HG03571 (cell line): ENCODE measurements at regions not wholly inside any gene's neighbourhood (a gene's known extent, or its start where the extent isn't known, plus 50 kb on each side); places are given as distances from the start of the nearest gene placed in this dataset.

Experiments
- ATAC-seq: cut with Tn5 transposase; IDR thresholded peaks from one replicate; pipeline ENCODE4 v1.9.1; 2021; ENCODE audit not compliant: unreplicated experiment

DNA sequence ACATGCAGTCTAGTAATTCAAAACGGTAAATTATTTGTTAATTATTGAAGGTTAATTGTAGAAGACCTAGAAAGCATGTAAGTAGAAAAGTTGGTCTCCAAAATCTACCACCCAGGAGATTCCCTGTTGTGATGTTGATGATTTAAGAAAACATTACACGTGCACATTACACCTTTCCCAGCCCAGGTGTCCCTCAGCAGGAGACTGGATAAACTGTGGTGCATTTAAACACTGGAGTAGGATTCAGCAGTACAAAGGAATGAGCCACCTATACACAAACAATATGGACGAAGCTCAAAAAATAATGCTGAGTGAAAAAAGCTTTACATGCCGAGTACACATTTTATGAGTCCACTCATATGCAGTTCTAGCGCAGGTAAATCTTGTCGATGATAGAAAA is 109.0 kb upstream of the STARD3NL start:
- no peak for ATAC-seq

DNA sequence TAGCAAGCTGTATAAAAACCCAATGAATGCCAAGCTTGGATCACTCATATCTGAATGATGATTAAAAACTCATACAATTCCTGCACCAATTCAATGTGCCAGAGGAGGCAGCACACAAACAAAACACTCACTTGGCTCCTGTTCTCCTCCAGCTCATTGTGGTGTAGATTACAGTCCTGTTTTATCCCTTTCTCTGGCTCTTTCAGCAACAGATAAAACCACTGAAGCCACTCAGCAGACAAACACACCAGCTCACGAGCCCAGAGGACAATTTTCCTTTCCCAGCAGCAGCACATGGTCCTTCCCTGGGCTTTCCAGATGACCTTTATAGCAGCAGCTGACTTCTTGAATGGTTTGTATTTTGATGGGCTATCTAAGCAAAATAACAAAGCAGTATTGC is 107.3 kb upstream of the STARD3NL start:
- no peak for ATAC-seq

DNA sequence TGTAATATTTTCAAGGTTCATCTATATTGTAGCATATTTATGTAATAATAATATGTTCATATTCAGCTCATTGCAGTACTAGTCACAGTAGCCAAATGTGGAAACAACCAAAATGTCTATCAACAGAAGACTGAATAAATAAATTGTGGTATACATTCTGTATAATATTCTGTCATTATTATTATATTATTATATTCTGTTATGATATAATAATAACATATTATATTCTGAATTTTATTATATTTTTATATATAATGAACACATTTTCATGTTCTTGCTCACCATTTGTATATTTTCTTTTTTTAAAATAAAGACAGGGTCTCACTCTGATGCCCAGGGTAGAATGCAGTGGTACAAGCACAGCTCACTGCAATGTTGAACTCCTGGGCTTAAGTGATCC is 91.2 kb upstream of the STARD3NL start:
- no peak for ATAC-seq

DNA sequence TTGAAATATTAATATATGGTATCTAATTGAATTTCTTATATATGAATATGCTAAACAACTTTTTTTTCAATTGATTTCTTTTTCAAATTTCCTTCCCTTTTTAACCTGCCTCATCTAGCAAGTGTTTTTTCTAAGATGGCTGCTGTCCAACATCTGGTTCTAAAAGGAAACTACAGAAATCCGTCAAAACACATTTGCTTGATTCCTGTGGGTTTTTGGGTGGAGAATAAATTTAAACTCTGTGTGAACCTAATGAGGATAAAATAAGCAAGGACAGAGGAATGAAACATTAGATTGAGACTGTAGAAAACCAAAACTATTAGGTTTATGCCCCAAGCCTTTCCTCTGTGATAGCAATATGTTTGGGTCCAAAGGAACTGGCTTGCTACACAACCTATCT is 75.5 kb upstream of the STARD3NL start:
- ATAC-seq = no peak

DNA sequence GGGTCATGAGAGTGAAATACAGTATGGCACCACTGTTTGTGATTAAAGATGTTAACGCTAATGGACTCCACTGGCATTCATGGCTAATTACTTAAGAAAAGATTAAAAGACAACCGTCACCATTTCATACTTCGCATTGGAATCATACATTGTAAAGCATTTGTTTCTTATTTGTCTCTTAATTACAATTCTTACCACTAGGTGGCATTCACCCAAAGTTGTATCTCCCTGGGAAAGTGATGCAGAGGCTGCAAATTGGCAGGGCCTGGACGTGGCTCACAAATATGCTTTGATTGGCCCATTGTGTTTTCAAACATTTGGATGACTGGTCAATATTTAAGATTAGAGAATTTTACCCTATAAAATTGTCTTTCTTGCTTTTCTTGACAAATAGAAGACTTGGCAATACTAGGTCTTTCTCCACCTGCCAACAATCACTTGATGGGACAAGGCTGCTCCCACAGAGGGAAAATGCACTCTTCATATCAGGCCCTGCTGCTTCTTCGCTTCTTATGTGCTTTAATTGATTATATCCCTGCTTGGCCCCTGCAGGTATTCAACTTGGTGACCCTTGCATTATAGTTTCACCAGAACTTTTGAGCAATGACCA is 72.1 kb upstream of the STARD3NL start:
- no peak for ATAC-seq

DNA sequence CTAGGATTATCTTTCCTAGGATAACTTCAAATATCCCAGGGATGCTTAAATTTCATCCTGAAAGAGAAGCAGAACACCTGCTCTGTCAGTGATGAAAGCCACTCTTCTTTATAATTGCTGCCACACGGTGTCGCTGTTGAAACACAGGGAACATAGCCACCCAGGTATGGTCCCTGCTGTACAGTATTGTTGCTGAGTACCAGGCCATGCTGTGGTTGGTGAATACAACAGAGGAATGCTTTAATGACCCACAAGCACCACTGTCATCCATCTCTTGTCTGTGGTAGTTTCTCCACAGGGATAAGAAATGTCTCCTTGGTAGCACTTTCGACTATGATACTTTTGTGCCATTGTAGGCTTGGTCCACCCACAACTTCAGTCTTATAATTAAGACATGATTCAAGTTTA is 70.6 kb upstream of the STARD3NL start:
- peak; percentile 72 for ATAC-seq

DNA sequence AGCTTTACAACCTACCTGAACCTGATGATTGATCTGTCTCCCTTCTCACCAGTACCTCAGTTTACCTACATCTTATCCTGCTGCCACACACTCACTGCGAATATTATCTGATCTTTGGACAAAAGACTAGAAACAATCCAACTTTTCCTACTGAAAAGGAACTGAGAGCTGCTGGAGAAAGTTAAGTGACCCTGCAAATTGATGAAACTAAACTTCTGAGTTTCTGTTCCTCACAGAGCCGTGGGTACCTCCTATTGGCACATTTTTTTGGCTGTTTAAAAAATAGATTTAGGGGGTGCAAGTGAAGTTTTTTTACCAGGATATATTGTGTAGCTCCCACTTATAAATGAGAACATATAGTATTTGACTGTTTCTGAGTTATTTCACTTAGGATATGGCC is 66.0 kb upstream of the STARD3NL start:
- ATAC-seq = no peak

DNA sequence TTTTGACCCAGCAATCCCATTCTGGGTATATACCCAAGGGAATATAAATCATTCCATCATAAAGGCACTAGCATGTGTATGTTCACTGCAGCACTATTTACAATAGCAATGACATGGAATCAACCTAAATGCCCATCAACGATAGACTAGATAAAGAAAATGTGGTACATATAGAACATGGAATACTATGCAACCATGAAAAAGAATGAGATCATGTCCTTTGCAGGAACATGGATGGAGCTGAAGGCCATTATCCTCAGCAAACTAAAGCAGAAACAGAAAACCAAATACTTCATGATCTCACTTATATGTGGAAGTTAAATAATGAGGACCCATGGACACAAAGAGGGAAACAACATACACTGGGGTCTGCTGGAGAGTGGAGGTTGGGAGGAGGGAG is 58.0 kb upstream of the STARD3NL start:
- no peak for ATAC-seq

DNA sequence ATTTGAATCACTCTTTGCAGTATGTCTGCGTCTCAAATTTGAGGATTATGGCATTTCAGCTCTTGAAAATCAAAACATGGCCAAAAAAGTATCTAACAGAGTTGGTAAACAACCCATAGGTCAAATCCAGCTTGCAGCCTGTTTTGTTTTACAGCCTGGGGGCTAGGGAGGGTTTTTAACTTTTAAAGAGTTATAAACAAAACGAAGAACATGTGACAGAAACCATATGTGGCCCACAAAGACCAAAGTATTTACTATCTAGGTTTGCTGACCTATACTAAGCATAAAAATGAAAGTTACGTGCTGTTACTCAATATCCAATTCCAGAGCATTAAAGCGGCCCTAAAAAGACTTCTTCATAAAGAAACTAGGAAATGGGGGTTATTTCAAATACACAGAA is 55.5 kb upstream of the STARD3NL start:
- ATAC-seq = no peak

DNA sequence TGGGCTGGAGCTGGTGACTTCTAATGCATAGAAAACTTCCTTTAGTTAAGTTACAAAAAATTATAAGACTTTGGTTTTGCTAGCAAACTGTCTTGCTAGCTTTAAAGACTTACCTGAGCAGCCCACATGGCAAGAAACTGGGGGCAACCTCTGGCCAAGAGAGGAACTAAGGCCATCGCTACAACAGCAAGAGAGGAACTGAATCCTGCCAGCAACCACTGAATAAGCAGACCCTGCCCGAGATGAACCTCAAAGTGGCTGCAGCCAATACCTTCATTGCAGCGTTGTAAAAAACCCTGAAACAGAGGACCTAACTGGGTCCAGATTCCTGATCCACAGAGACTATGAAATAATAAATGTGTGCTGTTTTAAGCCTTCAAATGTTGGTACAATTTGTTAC is 54.6 kb upstream of the STARD3NL start:
- ATAC-seq = no peak

DNA sequence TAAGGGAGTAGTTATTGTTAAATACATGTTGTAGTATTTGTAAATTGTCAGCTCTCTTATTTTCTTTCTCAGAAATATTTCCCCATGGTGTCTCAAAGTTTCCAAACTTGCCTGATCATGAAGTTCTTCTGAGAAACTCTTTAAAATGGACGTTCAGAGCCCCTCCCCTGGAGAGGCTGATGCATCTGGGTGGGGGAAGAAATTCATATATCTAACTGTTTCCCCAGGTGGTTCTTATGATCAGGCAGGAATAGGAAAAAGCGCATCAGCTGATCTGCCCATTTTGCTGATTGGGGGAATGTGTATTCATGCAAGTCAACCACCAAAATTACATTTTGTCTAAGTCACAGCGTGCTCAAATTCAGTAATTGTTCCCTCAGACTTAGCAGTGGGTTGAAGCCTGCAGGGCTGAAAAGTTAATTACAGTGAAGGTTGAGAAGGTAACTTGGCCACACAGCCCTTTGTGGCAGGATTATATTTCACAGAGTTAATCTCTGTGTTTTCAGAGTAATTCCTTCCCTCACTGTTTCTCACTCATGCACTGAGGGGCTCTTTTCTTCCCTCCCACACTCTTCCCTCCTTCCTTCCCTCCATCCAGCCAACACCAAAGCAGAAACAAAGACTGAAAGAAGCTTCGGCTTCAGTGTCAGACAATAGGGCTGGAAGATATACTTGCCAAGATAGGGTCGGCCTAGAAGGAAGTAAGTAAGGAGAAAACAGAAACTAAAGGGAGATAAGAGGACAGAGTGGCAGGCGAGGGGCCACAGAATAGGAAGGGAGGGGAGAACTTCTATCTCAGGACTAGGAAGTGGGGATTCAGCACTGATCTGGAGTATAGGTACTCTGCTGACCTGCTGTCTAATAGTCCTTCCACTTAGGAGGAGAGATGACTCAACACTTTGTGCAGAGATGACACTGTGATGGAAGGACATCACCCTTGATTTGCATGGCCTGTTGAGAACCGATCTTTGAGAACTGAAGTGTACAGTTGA is 50.5 kb upstream of the STARD3NL start:
- no peak for ATAC-seq
